ENCODE measurements at regions not wholly inside any gene's neighbourhood (a gene's known extent, or its start where the extent isn't known, plus 50 kb on each side); places are given as distances from the start of the nearest gene placed in this dataset.
"Not testable (repeated sequence)": the region's sequence is repeated elsewhere in the genome, so short reads cannot be mapped to it uniquely, and the experiment has no call there.

DNA sequence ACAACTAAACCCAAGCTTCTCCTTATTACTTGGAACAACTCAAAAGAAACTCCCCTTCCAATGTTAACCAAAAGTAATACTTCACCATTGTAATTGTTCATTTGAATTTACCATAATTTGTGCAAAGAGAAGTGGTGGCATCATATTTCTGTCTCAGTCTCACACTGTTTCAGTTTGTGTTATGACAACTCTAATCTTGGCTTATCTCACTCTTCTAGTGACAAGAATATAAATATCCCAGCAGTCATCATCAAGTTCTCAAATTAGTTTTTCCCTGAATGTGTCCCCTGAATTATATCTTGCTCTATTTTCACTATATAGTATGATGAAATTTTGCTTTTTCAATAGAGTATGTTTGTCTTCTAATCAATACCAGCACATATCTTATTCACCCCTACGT lies 681.4 kb upstream of the PRR20A start:
- no peaks in the 10 kb centered on the region for H3K4me1 ChIP-seq (ENCODE audit: insufficient read depth, low read length, poor library complexity, severe bottlenecking)
- no peaks in the 10 kb centered on the region for H4K20me1 ChIP-seq (ENCODE audit: insufficient read depth, low read length)
- intact Hi-C loops (cut with micrococcal nuclease; ENCODE audit: unreplicated experiment), result no loop called here
- no peaks in the 10 kb centered on the region for H3K79me2 ChIP-seq (ENCODE audit: insufficient read depth, low read depth, low read length)
- TF ChIP-seq, protein P1, sequence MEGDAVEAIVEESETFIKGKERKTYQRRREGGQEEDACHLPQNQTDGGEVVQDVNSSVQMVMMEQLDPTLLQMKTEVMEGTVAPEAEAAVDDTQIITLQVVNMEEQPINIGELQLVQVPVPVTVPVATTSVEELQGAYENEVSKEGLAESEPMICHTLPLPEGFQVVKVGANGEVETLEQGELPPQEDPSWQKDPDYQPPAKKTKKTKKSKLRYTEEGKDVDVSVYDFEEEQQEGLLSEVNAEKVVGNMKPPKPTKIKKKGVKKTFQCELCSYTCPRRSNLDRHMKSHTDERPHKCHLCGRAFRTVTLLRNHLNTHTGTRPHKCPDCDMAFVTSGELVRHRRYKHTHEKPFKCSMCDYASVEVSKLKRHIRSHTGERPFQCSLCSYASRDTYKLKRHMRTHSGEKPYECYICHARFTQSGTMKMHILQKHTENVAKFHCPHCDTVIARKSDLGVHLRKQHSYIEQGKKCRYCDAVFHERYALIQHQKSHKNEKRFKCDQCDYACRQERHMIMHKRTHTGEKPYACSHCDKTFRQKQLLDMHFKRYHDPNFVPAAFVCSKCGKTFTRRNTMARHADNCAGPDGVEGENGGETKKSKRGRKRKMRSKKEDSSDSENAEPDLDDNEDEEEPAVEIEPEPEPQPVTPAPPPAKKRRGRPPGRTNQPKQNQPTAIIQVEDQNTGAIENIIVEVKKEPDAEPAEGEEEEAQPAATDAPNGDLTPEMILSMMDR (conservative IDR thresholded peaks at IDR 0.05; ENCODE audit: low read length), result no peak
- TF ChIP-seq EZH2phosphoT487 (IDR thresholded peaks at IDR 0.05; ENCODE audit: borderline replicate concordance, low read depth, low read length), result no peak
- H3K9me3 ChIP-seq (ENCODE audit: low read length), result no peaks in the 10 kb centered on the region
- POLR2A ChIA-PET, result interaction anchor here (0.6 kb wide), 1 partner anchor 162 kb away, joined by 3 read pairs; no protein-coding TSS in a partner anchor
- no peak overlapping the region for H3K4me3 ChIP-seq (ENCODE audit: low read depth, low read length, poor library complexity, severe bottlenecking)
- CTCF ChIA-PET (ENCODE audit: unreplicated experiment), result no interaction called here
- H3K9me2 ChIP-seq (ENCODE audit: insufficient read depth, low read length), result no peaks in the 10 kb centered on the region
- no peaks in the 10 kb centered on the region for H3K36me3 ChIP-seq (ENCODE audit: insufficient read depth, low read length)
- H3K4me2 ChIP-seq (ENCODE audit: low read length), result no peak overlapping the region
- BruUV-seq (replicated peaks), result no TSS peak
- no peak overlapping the region for H3K27ac ChIP-seq (ENCODE audit: low read depth, low read length, poor library complexity, severe bottlenecking)
- DNase-seq (ENCODE audit: low spot score), result no peak
- H2AFZ ChIP-seq (ENCODE audit: low read length), result no peak overlapping the region

DNA sequence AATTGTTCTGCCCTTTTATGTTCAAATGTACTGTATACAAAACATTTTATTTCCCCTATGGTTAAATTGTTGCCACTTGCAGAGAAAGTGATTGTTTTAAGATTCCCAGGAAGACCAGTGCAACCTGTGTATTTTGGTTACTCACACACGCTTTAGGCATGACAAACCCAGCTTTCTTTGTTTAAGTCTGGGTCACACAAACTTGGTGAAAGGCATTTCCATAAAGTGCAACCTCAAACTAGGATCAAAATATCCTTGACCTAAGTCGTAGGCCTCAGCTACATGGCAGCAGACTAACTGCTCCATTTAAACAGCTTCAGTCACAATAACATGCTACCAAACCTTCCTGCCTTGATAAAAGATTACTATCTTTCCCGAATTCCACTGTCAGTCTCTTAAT lies 639.0 kb upstream of the PRR20A start:
- Histone ChIP-seq H3K9me2 (ENCODE audit: insufficient read depth, low read length) (no peaks in the 10 kb centered on the region), H2AFZ (ENCODE audit: low read length) (no peak overlapping the region), H3K4me1 (ENCODE audit: insufficient read depth, low read length, poor library complexity, severe bottlenecking) (no peaks in the 10 kb centered on the region), H3K36me3 (ENCODE audit: insufficient read depth, low read length) (no peaks in the 10 kb centered on the region), H3K27ac (ENCODE audit: low read depth, low read length, poor library complexity, severe bottlenecking) (no peak overlapping the region), H3K4me3 (ENCODE audit: low read depth, low read length, poor library complexity, severe bottlenecking) (no peak overlapping the region), H3K4me2 (ENCODE audit: low read length) (no peak overlapping the region), H4K20me1 (ENCODE audit: insufficient read depth, low read length) (no peaks in the 10 kb centered on the region), H3K9me3 (ENCODE audit: low read length) (no peaks in the 10 kb centered on the region), H3K79me2 (ENCODE audit: insufficient read depth, low read depth, low read length) (no peaks in the 10 kb centered on the region)
- BruUV-seq (replicated peaks), result no TSS peak
- ChIA-PET POLR2A (no interaction called here), CTCF (ENCODE audit: unreplicated experiment) (no interaction called here)
- TF ChIP-seq, protein P1 (conservative IDR thresholded peaks at IDR 0.05; ENCODE audit: low read length), result no peak
- TF ChIP-seq EZH2phosphoT487 (IDR thresholded peaks at IDR 0.05; ENCODE audit: borderline replicate concordance, low read depth, low read length), result no peak
- intact Hi-C loops (cut with micrococcal nuclease; ENCODE audit: unreplicated experiment), result no loop called here
- DNase-seq (ENCODE audit: low spot score), result no peak

DNA sequence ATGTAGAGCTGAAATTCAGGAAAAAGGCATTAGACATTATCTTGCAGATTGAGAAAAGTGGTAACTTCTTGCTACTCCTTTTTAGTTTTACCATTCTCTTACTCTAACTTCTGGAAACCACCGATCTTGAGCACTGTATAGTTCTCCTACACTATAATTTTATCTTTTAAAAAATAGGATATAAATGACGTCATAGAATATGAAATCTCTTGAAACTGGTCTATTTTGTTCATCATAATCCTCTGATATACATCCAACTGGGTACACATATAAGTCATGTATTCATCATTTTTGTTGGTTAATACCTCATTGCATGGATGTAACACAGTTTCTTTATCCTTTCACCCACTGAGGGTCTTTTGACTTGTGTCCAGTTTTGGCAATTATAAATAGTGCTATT lies 629.9 kb upstream of the PRR20A start:
- no peak overlapping the region for H3K4me3 ChIP-seq (ENCODE audit: low read depth, low read length, poor library complexity, severe bottlenecking)
- H3K4me1 ChIP-seq (ENCODE audit: insufficient read depth, low read length, poor library complexity, severe bottlenecking), result no peaks in the 10 kb centered on the region
- ChIA-PET POLR2A (interaction anchor here (0.6 kb wide), 1 partner anchor 1084 kb away, joined by 3 read pairs; no protein-coding TSS in a partner anchor), CTCF (ENCODE audit: unreplicated experiment) (no interaction called here)
- no peak for DNase-seq (ENCODE audit: low spot score)
- TF ChIP-seq, protein P1 (conservative IDR thresholded peaks at IDR 0.05; ENCODE audit: low read length), result no peak
- TF ChIP-seq EZH2phosphoT487 (IDR thresholded peaks at IDR 0.05; ENCODE audit: borderline replicate concordance, low read depth, low read length), result no peak
- H3K9me2 ChIP-seq (ENCODE audit: insufficient read depth, low read length), result no peaks in the 10 kb centered on the region
- H2AFZ ChIP-seq (ENCODE audit: low read length), result no peak overlapping the region
- H3K36me3 ChIP-seq (ENCODE audit: insufficient read depth, low read length), result no peaks in the 10 kb centered on the region
- H3K9me3 ChIP-seq (ENCODE audit: low read length), result 0 out of 2 replicates have a peak, but pooled peaks cover 5% of the 10 kb centered on the region
- intact Hi-C loops (cut with micrococcal nuclease; ENCODE audit: unreplicated experiment), result no loop called here
- H3K79me2 ChIP-seq (ENCODE audit: insufficient read depth, low read depth, low read length), result no peaks in the 10 kb centered on the region
- BruUV-seq (replicated peaks), result no TSS peak
- H4K20me1 ChIP-seq (ENCODE audit: insufficient read depth, low read length), result no peaks in the 10 kb centered on the region
- no peak overlapping the region for H3K4me2 ChIP-seq (ENCODE audit: low read length)
- no peak overlapping the region for H3K27ac ChIP-seq (ENCODE audit: low read depth, low read length, poor library complexity, severe bottlenecking)

DNA sequence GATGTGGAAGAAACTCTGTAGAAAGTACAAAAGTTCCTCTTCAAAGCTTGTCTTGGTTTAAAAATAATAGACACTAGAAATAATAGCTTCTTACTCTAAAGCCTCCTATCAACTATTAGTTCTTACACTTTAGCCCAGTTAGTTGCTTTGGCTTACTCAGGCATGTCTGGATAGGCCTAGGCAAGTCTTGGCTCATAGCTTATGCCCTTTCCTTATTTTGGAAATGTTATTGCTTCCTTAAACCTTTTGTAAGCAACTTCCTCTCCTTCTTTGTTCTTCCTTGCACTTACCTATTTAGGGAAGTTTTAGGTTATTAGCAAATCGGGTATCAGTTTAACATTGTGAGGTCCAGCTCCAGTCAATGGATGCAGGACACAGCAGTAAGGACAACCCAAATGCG lies 628.4 kb upstream of the PRR20A start:
- CTCF ChIA-PET (ENCODE audit: unreplicated experiment); H3K79me2 ChIP-seq (ENCODE audit: insufficient read depth, low read depth, low read length); H3K9me2 ChIP-seq (ENCODE audit: insufficient read depth, low read length); H4K20me1 ChIP-seq (ENCODE audit: insufficient read depth, low read length); H3K36me3 ChIP-seq (ENCODE audit: insufficient read depth, low read length); BruUV-seq (replicated peaks); H2AFZ ChIP-seq (ENCODE audit: low read length); DNase-seq (ENCODE audit: low spot score); H3K4me2 ChIP-seq (ENCODE audit: low read length); intact Hi-C loops (cut with micrococcal nuclease; ENCODE audit: unreplicated experiment); H3K4me1 ChIP-seq (ENCODE audit: insufficient read depth, low read length, poor library complexity, severe bottlenecking); POLR2A ChIA-PET; H3K4me3 ChIP-seq (ENCODE audit: low read depth, low read length, poor library complexity, severe bottlenecking); H3K27ac ChIP-seq (ENCODE audit: low read depth, low read length, poor library complexity, severe bottlenecking): not testable (repeated sequence)
- H3K9me3 ChIP-seq (ENCODE audit: low read length), result 0 out of 2 replicates have a peak, but pooled peaks cover 16% of the 10 kb centered on the region
